NCI-H345 treated with DMSO at 0.1 percent for 48 hours (cell line): ENCODE measurements at regions not wholly inside any gene's neighbourhood (a gene's known extent, or its start where the extent isn't known, plus 50 kb on each side); places are given as distances from the start of the nearest gene placed in this dataset.

Experiments used
- DNase-seq: peaks from one replicate; lab custom pipeline; 2025; ENCODE audit not compliant: unreplicated experiment; lab: John Stamatoyannopoulos, UW

GRCh38 chr1:59139396-59139795 lies 157.5 kb upstream of the FGGY start:
- no peak for DNase-seq

GRCh38 chr1:59141267-59141863 lies 155.5 kb upstream of the FGGY start:
- DNase-seq = no peak

DNA sequence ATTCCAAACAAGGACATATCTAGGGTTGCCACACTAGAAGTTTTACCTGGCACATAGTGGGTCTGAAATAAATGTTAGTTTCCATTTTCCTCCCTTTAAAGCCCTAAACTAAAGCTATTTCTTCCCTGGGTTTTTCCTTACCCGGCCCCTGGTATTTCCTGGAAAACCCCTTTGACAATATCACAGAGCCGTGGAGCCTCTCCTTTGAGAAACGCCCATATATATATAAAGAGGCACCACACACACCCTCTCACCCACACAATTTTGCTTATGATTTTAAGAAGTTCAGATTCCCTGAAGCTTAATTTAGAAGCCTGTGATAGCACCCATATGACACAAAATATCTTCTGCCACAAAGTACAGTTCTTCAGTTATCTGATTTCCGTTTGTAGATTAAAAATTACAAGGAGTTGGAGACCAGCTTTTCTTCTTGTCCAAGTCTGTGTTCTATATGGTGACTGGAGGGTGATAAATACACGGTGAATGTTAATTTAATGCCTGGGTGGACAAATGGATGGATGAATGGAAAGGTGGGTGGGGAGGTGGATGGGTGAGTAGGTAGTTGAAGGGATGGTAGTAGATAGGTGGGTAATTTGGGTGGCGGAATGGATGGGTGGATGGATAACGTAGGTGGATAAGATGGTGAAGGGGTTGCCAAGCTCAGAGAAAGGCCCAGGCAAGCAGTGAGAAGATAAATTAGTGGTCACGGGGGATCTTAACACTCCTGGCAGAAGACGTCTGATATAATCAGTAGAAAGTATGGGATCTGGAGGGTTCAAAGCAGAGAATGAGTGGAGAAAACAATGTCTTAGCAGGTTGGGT lies 154.4 kb upstream of the FGGY start:
- no peak for DNase-seq

DNA sequence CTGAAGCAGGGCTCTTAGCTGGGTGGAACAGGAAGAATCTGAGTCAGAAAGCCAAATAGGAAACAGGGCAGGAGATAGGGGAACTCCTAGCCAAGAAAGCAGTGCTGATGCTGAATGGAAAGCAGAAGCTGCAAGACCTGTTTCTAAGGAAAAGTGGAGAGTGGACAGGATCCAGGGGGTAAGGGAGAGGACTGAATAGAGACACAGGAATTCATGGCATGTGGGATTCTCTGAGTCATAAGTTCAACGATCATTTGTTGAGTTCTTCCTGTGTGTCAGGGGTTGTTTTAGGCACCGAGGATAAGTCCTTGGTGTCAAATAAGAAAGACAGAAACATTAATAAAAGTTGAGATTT lies 153.8 kb upstream of the FGGY start:
- no peak for DNase-seq

DNA sequence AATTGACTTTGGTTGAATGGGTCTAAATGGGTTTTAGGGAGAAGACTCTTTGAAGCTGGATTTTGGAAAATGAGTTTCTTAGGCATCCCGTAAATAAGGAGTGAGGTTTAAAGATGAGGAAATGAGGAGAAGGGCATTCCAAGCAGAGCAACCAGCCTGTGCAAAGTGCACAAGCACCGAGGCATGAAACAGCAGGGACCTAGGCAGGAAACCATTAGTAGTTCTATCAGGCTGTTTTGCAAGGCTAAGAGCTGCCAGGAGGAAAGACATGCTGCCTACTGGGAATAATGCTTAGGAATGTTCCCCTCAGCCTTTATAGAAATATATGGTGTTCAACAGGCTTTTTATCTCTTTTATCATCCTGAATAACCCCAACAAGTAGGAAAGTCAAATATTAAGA lies 153.1 kb upstream of the FGGY start:
- DNase-seq = no peak

DNA sequence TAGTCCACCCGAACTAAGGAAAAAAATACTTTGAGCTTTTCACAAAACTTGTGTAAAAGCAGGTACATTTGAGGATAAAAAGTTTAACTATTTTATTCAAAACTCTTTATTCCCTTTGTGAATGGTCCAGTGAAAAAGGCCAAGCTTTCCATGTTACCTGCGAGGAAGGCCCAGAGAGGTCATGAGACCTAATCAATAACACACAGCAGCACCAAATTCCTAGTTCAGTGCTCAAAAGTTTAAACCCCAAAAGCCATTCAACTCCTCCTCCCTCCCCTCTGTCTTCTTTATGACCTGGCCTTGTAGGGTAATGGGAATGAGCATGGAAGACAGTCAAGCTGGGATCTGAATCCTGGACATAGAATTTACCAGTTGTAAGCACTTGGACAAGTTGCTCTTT lies 151.9 kb upstream of the FGGY start:
- DNase-seq = no peak

DNA sequence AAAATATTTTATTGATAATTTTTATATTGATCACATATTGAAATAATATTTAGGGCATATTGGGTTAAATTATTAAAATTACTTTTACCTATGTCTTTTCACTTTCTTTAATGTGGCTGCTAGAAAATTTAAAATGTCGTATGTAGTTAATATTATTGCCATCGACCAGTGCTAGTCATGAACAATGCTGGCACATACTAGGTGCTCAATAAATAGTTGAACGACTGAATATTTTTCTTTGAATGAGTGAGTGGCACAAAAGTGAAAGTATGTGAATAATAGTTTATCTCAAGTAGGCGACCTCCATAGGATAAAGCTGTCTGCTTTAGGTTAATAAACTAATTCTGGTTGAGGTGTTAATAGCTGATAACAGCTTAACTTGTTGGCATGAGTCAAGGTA lies 150.8 kb upstream of the FGGY start:
- no peak for DNase-seq

- no peak for DNase-seq
These were observed 150.1 kb upstream of the FGGY start for GRCh38 chr1:59146651-59147358.

GRCh38 chr1:59149435-59149834 lies 147.5 kb upstream of the FGGY start:
- no peak for DNase-seq

- no peak for DNase-seq
These were observed 146.1 kb upstream of the FGGY start for GRCh38 chr1:59150577-59151386.

DNA sequence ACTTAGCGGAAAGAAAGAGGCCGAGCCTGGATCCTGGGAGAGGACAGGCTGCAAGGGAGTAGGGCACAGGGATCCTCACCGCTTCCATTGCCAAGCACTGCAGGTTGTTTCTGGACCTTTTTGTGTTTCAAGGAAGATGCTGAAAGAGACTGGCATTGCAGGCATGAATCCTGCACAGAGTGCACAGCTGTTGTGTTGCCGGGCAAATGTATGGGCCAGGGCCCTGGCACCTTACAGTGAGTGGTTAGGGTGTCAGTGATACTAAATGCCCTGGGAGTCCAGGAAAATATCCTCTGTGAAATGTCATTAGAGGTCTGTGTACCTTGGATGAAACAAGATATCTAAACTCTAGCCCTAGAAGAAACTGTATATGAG lies 145.5 kb upstream of the FGGY start:
- no peak for DNase-seq

GRCh38 chr1:59151860-59152259 lies 145.0 kb upstream of the FGGY start:
- DNase-seq = no peak

DNA sequence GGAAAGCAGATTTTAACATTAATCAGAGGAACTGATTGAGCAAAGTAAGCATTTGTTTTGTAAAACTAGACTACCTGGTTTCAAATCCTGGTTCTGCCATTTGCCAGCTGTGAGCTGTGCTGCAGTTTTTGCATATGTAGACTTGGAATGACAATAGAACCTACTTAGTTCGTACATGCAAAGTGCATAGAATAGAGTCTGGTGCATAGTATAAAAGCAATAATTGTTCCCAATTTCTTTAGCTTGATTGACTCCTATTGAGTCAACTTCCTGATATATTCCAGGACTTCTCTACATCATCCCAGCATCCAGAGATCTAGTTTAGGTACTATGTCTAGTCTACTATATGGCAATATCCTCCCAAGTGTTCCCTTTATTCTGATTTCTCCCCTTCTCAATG lies 144.4 kb upstream of the FGGY start:
- DNase-seq = no peak

GRCh38 chr1:59154401-59154800 lies 142.5 kb upstream of the FGGY start:
- no peak for DNase-seq

DNA sequence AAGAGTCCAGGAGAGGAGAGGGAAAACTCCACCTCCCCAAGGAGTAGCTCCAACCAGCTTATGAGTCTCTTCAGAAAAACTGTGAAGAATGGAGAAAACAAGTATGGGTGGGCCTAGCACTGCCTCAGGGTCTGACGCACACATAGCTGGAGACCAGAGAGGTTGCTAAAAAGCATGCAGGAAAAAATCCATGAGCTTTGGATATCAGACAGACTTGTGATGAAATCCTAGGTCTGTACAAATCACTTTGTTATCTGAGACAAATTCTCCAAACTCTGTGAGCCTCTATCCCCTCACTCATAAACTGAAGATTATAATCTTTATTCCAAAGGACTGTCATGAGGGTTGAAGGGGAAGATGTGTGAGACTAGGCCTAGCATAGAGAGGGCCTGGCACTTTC lies 141.5 kb upstream of the FGGY start:
- no peak for DNase-seq

DNA sequence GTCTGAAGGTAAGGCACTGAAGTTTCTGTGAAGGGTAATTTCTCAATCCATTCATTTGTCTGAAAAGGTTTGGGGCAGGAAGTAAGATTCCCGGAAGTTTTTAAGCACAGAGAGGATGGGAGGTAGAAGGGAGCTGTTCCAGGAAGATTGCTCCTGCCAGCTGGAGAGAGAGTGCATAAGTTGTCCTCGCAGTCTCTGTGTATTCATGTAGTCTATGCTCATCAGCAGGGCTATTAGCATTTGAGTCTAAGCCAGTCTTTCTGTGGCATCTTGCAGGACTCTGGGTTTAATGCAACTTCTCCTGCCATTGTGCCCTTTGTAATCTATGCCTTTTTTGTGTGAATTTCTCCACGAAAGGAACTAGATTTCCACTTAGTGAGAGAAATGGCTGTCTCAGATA lies 140.8 kb upstream of the FGGY start:
- no peak for DNase-seq

GRCh38 chr1:59156526-59157199 lies 140.2 kb upstream of the FGGY start:
- peak; percentile 28 for DNase-seq

DNA sequence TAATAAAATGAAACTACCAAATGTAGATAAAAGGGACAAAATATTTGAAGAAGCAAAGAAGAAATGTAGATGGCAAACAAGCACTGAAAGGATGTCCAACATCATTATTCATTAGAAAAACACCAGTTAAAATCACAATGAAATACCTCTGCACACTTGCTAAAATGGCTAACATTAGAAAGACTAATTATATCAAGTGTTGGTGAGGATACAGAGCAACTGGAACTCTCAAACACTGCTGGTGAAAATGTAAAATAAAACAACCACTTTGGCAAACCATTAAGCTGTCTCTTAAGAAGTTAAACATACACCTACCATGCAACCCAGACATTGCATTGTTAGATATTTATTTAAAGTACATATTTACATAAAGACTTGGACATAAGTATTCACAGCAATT lies 138.6 kb upstream of the FGGY start:
- no peak for DNase-seq

DNA sequence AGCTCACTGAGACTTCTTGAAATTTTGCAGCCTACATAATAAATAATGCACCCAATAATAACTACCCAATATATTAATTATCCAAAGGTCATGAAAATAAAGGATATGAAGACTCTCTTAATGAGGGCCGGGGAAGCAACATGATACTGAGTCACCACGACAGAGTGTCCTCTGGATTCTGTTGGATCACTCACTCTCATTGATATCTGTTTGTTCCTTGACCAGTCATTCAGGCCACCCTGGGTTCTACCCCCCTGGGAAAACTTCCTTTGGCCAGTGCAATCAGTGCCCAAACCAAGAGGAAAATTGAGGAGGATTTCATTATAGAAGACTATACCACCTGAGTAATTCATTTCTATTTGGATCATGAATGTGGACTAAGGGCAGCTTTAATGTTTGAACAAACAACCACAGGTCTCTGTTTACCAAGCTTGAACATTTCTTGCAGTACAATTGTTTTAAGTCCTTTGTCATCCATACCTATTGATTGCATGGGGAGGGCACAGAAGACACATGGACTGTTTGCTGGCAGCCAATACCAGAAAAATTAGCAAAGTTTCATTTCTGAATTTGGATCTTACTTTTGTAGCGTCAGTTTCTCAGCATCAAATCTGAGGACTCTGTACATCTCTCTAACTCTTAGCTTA lies 137.2 kb upstream of the FGGY start:
- no peak for DNase-seq

DNA sequence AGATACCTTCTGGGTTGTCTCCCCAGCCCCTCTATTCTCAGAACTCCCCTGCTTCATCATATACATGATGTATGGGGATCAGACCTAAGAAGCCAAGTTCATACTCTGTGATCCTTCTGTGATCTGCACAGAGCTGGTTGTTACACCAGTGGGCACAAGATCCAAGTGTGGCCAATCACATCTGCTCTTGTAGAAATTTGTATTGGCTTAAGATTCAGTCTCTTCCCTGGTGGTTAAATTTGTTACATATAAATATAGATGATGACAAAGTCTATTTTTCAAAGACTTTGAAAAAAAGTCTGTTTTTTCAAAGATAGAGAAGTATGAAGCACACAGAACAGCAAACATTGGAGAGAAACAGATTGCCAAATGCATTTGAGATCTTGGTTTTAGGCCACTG lies 135.8 kb upstream of the FGGY start:
- DNase-seq = no peak

GRCh38 chr1:59162665-59163064 lies 134.2 kb upstream of the FGGY start:
- DNase-seq = no peak
